ENCODE measurements at regions not wholly inside any gene's neighbourhood (a gene's known extent, or its start where the extent isn't known, plus 50 kb on each side); places are given as distances from the start of the nearest gene placed in this dataset.

DNA sequence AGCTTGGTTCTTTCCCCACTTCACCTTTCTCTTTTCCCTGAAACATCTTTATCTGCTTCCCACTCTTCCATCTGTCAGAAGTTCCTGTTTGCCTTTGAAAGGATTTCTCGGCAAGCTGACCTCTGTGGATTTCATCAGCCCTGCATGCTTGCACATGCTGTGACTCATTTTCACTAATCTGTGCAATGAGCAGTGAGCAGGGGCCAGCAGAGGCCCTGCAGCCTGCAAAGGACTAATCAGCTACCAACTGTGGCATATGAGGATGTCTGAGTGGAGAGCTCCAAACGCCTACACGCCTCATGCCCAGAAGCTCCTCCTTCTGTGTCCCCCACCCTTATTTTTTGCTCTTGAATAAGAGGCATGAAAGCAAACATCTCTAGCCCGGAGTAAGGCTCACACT lies 333.0 kb upstream of the SEMA6D start:
- 56 to 69% methylated on average over 1 to 3 of the region's 4 CpGs for WGBS, 2 experiments (ENCODE audit: insufficient coverage in 1 of 2, insufficient read length in 1 of 2)
- DNase-seq, result no peak
- Histone ChIP-seq H3K9me3 (ENCODE audit: control insufficient read depth, low read length) (no peaks in the 10 kb centered on the region), H3K9ac (ENCODE audit: extremely low read depth, low read length, poor library complexity, severe bottlenecking) (no peak overlapping the region), H3K36me3 (ENCODE audit: control insufficient read depth, insufficient read depth, low read length) (no peaks in the 10 kb centered on the region), H3K4me1 (ENCODE audit: control insufficient read depth, insufficient read depth, low read length) (no peaks in the 10 kb centered on the region), H3K27ac (ENCODE audit: low read depth, low read length) (peak overlapping the region; percentile 33), H3K4me3 (ENCODE audit: low read length) (no peak overlapping the region), H3K27me3 (ENCODE audit: control insufficient read depth, insufficient read depth, low read length, poor library complexity, severe bottlenecking) (no peaks in the 10 kb centered on the region)
- Mint-ChIP-seq H3K9me3 (no peaks in the 10 kb centered on the region), H3K36me3 (ENCODE audit: low read depth) (no peaks in the 10 kb centered on the region), H3K27me3 (ENCODE audit: insufficient read depth) (no peaks in the 10 kb centered on the region), H3K27ac (no peak overlapping the region), H3K4me1 (peaks cover 4% of the 10 kb centered on the region), H3K4me3 (no peak overlapping the region)
- TF ChIP-seq, protein P1, sequence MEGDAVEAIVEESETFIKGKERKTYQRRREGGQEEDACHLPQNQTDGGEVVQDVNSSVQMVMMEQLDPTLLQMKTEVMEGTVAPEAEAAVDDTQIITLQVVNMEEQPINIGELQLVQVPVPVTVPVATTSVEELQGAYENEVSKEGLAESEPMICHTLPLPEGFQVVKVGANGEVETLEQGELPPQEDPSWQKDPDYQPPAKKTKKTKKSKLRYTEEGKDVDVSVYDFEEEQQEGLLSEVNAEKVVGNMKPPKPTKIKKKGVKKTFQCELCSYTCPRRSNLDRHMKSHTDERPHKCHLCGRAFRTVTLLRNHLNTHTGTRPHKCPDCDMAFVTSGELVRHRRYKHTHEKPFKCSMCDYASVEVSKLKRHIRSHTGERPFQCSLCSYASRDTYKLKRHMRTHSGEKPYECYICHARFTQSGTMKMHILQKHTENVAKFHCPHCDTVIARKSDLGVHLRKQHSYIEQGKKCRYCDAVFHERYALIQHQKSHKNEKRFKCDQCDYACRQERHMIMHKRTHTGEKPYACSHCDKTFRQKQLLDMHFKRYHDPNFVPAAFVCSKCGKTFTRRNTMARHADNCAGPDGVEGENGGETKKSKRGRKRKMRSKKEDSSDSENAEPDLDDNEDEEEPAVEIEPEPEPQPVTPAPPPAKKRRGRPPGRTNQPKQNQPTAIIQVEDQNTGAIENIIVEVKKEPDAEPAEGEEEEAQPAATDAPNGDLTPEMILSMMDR (conservative IDR thresholded peaks at IDR 0.05), result no peak

DNA sequence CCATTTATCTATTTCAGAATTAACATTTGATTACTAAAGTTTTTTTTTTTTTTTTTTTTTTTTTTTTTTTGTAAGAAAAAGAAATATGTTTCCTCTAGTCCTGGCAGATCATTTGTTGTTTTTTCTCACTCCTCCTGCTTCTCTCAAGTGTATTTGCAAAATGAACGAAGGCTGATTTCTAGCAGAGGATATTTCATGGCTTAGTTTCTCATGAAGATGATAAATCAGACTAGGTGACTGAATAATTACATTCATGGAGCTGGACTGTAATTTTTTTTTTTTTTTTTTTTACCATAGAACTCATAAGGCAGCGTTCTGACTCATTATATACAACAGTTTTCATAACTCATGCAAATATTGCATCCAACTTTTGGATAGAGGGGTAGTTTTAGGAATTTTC lies 332.5 kb upstream of the SEMA6D start:
- TF ChIP-seq, protein P1 (conservative IDR thresholded peaks at IDR 0.05), result no peak

DNA sequence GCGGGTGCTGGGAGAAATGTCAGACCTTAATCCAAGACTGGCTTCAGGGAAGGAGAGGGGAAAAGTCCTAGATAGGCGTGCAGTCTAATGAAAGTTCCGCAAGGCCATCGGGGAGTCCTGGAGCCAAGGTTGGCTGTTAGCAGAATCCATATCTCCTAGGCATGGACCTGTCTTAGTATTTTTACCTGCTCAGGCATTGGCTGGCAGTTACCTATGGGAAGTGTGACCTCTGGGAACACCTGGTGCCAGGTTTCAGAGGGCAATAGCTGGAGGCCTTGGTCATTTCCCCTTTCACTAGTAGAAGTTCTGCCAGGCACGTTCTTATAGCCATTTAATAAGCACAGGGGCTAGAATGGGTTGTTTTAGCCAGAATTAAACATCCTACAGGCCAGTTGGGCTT lies 330.8 kb upstream of the SEMA6D start:
- Mint-ChIP-seq H3K4me1 (peaks cover 8% of the 10 kb centered on the region), H3K9me3 (no peaks in the 10 kb centered on the region), H3K27me3 (ENCODE audit: insufficient read depth) (no peaks in the 10 kb centered on the region), H3K36me3 (ENCODE audit: low read depth) (no peaks in the 10 kb centered on the region), H3K27ac (no peak overlapping the region), H3K4me3 (no peak overlapping the region)
- H3K4me1 ChIP-seq (ENCODE audit: control insufficient read depth, insufficient read depth, low read length), result no peaks in the 10 kb centered on the region
- H3K4me3 ChIP-seq (ENCODE audit: low read length), result no peak overlapping the region
- WGBS, 2 experiments (ENCODE audit: insufficient coverage in 1 of 2, insufficient read length in 1 of 2), result 96% methylated on average over 3 to 5 of the region's 5 CpGs
- no peak overlapping the region for H3K27ac ChIP-seq (ENCODE audit: low read depth, low read length)
- DNase-seq, result no peak
- TF ChIP-seq, protein P1 (conservative IDR thresholded peaks at IDR 0.05), result no peak
- H3K9me3 ChIP-seq (ENCODE audit: control insufficient read depth, low read length), result no peaks in the 10 kb centered on the region
- H3K36me3 ChIP-seq (ENCODE audit: control insufficient read depth, insufficient read depth, low read length), result no peaks in the 10 kb centered on the region
- no peaks in the 10 kb centered on the region for H3K27me3 ChIP-seq (ENCODE audit: control insufficient read depth, insufficient read depth, low read length, poor library complexity, severe bottlenecking)
- no peak overlapping the region for H3K9ac ChIP-seq (ENCODE audit: extremely low read depth, low read length, poor library complexity, severe bottlenecking)

More for the DNA sequence above, 332.5 kb upstream of the SEMA6D start:
- H3K27ac Mint-ChIP-seq, result no peak overlapping the region
- Histone ChIP-seq H3K27ac (ENCODE audit: low read depth, low read length) (no peak overlapping the region), H3K9ac (ENCODE audit: extremely low read depth, low read length, poor library complexity, severe bottlenecking) (no peak overlapping the region), H3K36me3 (ENCODE audit: control insufficient read depth, insufficient read depth, low read length) (no peaks in the 10 kb centered on the region), H3K9me3 (ENCODE audit: control insufficient read depth, low read length) (no peaks in the 10 kb centered on the region), H3K4me1 (ENCODE audit: control insufficient read depth, insufficient read depth, low read length) (no peaks in the 10 kb centered on the region), H3K4me3 (ENCODE audit: low read length) (no peak overlapping the region), H3K27me3 (ENCODE audit: control insufficient read depth, insufficient read depth, low read length, poor library complexity, severe bottlenecking) (no peaks in the 10 kb centered on the region)
- H3K36me3 Mint-ChIP-seq (ENCODE audit: low read depth), result no peaks in the 10 kb centered on the region
- no peak overlapping the region for H3K4me3 Mint-ChIP-seq
- WGBS, 2 experiments (ENCODE audit: insufficient coverage in 1 of 2, insufficient read length in 1 of 2), result 88% methylated on average over 1 of the region's 2 CpGs; no CpG with 5 or more reads in 1 of the 2 experiments
- H3K4me1 Mint-ChIP-seq, result peaks cover 4% of the 10 kb centered on the region
- H3K9me3 Mint-ChIP-seq, result no peaks in the 10 kb centered on the region
- no peak for DNase-seq
- no peaks in the 10 kb centered on the region for H3K27me3 Mint-ChIP-seq (ENCODE audit: insufficient read depth)
